ENCODE measurements at regions not wholly inside any gene's neighbourhood (a gene's known extent, or its start where the extent isn't known, plus 50 kb on each side); places are given as distances from the start of the nearest gene placed in this dataset.

GRCh38 chr17:79330696-79331095, 256.1 kb downstream of the ENGASE start:
- no peak for TF ChIP-seq JUND (IDR thresholded peaks at IDR 0.05; ENCODE audit: low read depth)
- in situ Hi-C loops (cut with HindIII; ENCODE audit: low pct_unique_long_range_greater_than_20kb, low sequenced_read_pairs), result no loop called here
- DNase-seq (ENCODE audit: low read depth in 1 of 2, low spot score in 1 of 2), result no peak

GRCh38 chr17:79330229-79330628, 255.6 kb downstream of the ENGASE start:
- DNase-seq (ENCODE audit: low read depth in 1 of 2, low spot score in 1 of 2), result no peak
- in situ Hi-C loops (cut with HindIII; ENCODE audit: low pct_unique_long_range_greater_than_20kb, low sequenced_read_pairs), result no loop called here

GRCh38 chr17:79326814-79327213, 252.2 kb downstream of the ENGASE start:
- in situ Hi-C loops (cut with HindIII; ENCODE audit: low pct_unique_long_range_greater_than_20kb, low sequenced_read_pairs), result no loop called here

More at GRCh38 chr17:79330229-79330628, 255.6 kb downstream of the ENGASE start:
- no peak for TF ChIP-seq JUND (IDR thresholded peaks at IDR 0.05; ENCODE audit: low read depth)

GRCh38 chr17:79325709-79326430, 251.2 kb downstream of the ENGASE start:
- no peak for TF ChIP-seq JUND (IDR thresholded peaks at IDR 0.05; ENCODE audit: low read depth)
- DNase-seq (ENCODE audit: low read depth in 1 of 2, low spot score in 1 of 2), result peak; percentile 56 to 61
- in situ Hi-C loops (cut with HindIII; ENCODE audit: low pct_unique_long_range_greater_than_20kb, low sequenced_read_pairs), result no loop called here

More at GRCh38 chr17:79326814-79327213, 252.2 kb downstream of the ENGASE start:
- no peak for TF ChIP-seq JUND (IDR thresholded peaks at IDR 0.05; ENCODE audit: low read depth)
- no peak for DNase-seq (ENCODE audit: low read depth in 1 of 2, low spot score in 1 of 2)

- DNase-seq (ENCODE audit: low read depth in 1 of 2, low spot score in 1 of 2), result no peak
- in situ Hi-C loops (cut with HindIII; ENCODE audit: low pct_unique_long_range_greater_than_20kb, low sequenced_read_pairs), result no loop called here
- no peak for TF ChIP-seq JUND (IDR thresholded peaks at IDR 0.05; ENCODE audit: low read depth)
Measured at GRCh38 chr17:79324194-79324593, 249.6 kb downstream of the ENGASE start.

GRCh38 chr17:79323566-79323965, 248.9 kb downstream of the ENGASE start:
- no peak for DNase-seq (ENCODE audit: low read depth in 1 of 2, low spot score in 1 of 2)
- TF ChIP-seq JUND (IDR thresholded peaks at IDR 0.05; ENCODE audit: low read depth), result no peak
- in situ Hi-C loops (cut with HindIII; ENCODE audit: low pct_unique_long_range_greater_than_20kb, low sequenced_read_pairs), result no loop called here

GRCh38 chr17:79322211-79323123, 247.8 kb downstream of the ENGASE start:
- in situ Hi-C loops (cut with HindIII; ENCODE audit: low pct_unique_long_range_greater_than_20kb, low sequenced_read_pairs), result no loop called here
- no peak for DNase-seq (ENCODE audit: low read depth in 1 of 2, low spot score in 1 of 2)
- no peak for TF ChIP-seq JUND (IDR thresholded peaks at IDR 0.05; ENCODE audit: low read depth)

GRCh38 chr17:79320331-79320730, 245.7 kb downstream of the ENGASE start:
- in situ Hi-C loops (cut with HindIII; ENCODE audit: low pct_unique_long_range_greater_than_20kb, low sequenced_read_pairs), result no loop called here
- TF ChIP-seq JUND (IDR thresholded peaks at IDR 0.05; ENCODE audit: low read depth), result no peak
- no peak for DNase-seq (ENCODE audit: low read depth in 1 of 2, low spot score in 1 of 2)

GRCh38 chr17:79317916-79318315, 243.3 kb downstream of the ENGASE start:
- in situ Hi-C loops (cut with HindIII; ENCODE audit: low pct_unique_long_range_greater_than_20kb, low sequenced_read_pairs), result no loop called here
- no peak for DNase-seq (ENCODE audit: low read depth in 1 of 2, low spot score in 1 of 2)
- no peak for TF ChIP-seq JUND (IDR thresholded peaks at IDR 0.05; ENCODE audit: low read depth)

- in situ Hi-C loops (cut with HindIII; ENCODE audit: low pct_unique_long_range_greater_than_20kb, low sequenced_read_pairs), result no loop called here
- no peak for TF ChIP-seq JUND (IDR thresholded peaks at IDR 0.05; ENCODE audit: low read depth)
- DNase-seq (ENCODE audit: low read depth in 1 of 2, low spot score in 1 of 2), result no peak
Measured at GRCh38 chr17:79316805-79317204, 242.2 kb downstream of the ENGASE start.

GRCh38 chr17:79315358-79316105, 240.9 kb downstream of the ENGASE start:
- in situ Hi-C loops (cut with HindIII; ENCODE audit: low pct_unique_long_range_greater_than_20kb, low sequenced_read_pairs), result no loop called here
- no peak for DNase-seq (ENCODE audit: low read depth in 1 of 2, low spot score in 1 of 2)
- TF ChIP-seq JUND (IDR thresholded peaks at IDR 0.05; ENCODE audit: low read depth), result no peak

- no peak for TF ChIP-seq JUND (IDR thresholded peaks at IDR 0.05; ENCODE audit: low read depth)
- in situ Hi-C loops (cut with HindIII; ENCODE audit: low pct_unique_long_range_greater_than_20kb, low sequenced_read_pairs), result no loop called here
- no peak for DNase-seq (ENCODE audit: low read depth in 1 of 2, low spot score in 1 of 2)
Measured at GRCh38 chr17:79314617-79315357, 240.2 kb downstream of the ENGASE start.
